IMR-90 (cell line): ENCODE measurements at regions not wholly inside any gene's neighbourhood (a gene's known extent, or its start where the extent isn't known, plus 50 kb on each side); places are given as distances from the start of the nearest gene placed in this dataset.

Experiments
- ATAC-seq: fragments of 200-7000 bp; cut with Tn5 transposase; 2 replicates; pipeline ENCODE4 v1.9.1; 2020; ENCODE audit warnings: low read depth, mild to moderate bottlenecking, moderate library complexity
- BruUV-seq: library from RNA; stranded (reverse); fragments of 400-500 nt; replicated peaks from 2 replicates; lab custom pipeline; 2021; lab: Mats Ljungman, UMichigan
- CTCF ChIA-PET: fragments of 300-600 bp; formaldehyde crosslinking; extraction: SDS; loops from one replicate; lab custom pipeline; 2021; ENCODE audit warnings: antibody characterized with exemption; lab: Yijun Ruan, JAX
- POLR2A ChIA-PET: fragments of 300-600 bp; sonication (Branson Sonifier 250); formaldehyde crosslinking; loops from one replicate; lab custom pipeline; 2022; ENCODE audit warnings: antibody characterized with exemption; ENCODE audit not compliant: unreplicated experiment; lab: Charles Lee
- DNase-seq: peaks from one replicate; pipeline ENCODE4 v3.0.0; 2013
- H2AFZ ChIP-seq: replicated peaks from 2 replicates; pipeline ENCODE3; 2013; ENCODE audit warnings: low read length, mild to moderate bottlenecking; ENCODE audit not compliant: poor library complexity
- H2AK5ac ChIP-seq: 2 replicates; pipeline ENCODE4 v1.6.1; 2013; ENCODE audit warnings: low read depth, low read length, inconsistent platforms
- H2AK9ac ChIP-seq: replicated peaks from 2 replicates; pipeline ENCODE3; 2013; ENCODE audit warnings: mild to moderate bottlenecking, low read depth, low read length, moderate library complexity; ENCODE audit not compliant: poor library complexity
- H2BK120ac ChIP-seq: 2 replicates; pipeline ENCODE4 v1.6.1; 2013; ENCODE audit warnings: low read depth, low read length, inconsistent platforms
- H2BK15ac ChIP-seq: 3 replicates; pipeline ENCODE4 v1.6.1; 2013; ENCODE audit warnings: low read depth, low read length, inconsistent platforms
- H2BK20ac ChIP-seq: 2 replicates; pipeline ENCODE4 v1.6.1; 2013; ENCODE audit warnings: low read depth, mild to moderate bottlenecking, inconsistent platforms, low read length, moderate library complexity
- H2BK5ac ChIP-seq: 2 replicates; pipeline ENCODE4 v1.6.1; 2013; ENCODE audit warnings: mild to moderate bottlenecking, low read depth, low read length, inconsistent platforms; ENCODE audit not compliant: poor library complexity, severe bottlenecking
- H3K14ac ChIP-seq: replicated peaks from 2 replicates; pipeline ENCODE4 v1.6.1; 2013; ENCODE audit warnings: low read depth, low read length, inconsistent platforms
- H3K18ac ChIP-seq: 2 replicates; pipeline ENCODE4 v1.6.1; 2013; ENCODE audit warnings: low read depth, low read length, control low read depth
- H3K23ac ChIP-seq: 2 replicates; pipeline ENCODE4 v1.6.1; 2013; ENCODE audit warnings: low read depth, low read length, inconsistent platforms
- H3K27ac ChIP-seq: 2 replicates; pipeline ENCODE4 v1.5.1; 2013; ENCODE audit warnings: mild to moderate bottlenecking, control low read depth, low read length; ENCODE audit not compliant: insufficient read depth
- H3K27me3 ChIP-seq: 2 replicates; pipeline ENCODE4 v1.6.1; 2013; ENCODE audit warnings: low read length; ENCODE audit not compliant: control insufficient read depth, insufficient read depth
- H3K36me3 ChIP-seq: 2 replicates; pipeline ENCODE4 v1.6.1; 2013; ENCODE audit warnings: low read length, mixed read lengths; ENCODE audit not compliant: control insufficient read depth, insufficient read depth
- H3K4ac ChIP-seq: 2 replicates; pipeline ENCODE4 v1.6.1; 2013; ENCODE audit warnings: low read depth, low read length, inconsistent platforms
- H3K4me1 ChIP-seq: 2 replicates; pipeline ENCODE4 v1.6.1; 2013; ENCODE audit warnings: low read length, mixed read lengths; ENCODE audit not compliant: control insufficient read depth, insufficient read depth
- H3K4me2 ChIP-seq: 2 replicates; pipeline ENCODE4 v1.6.1; 2013; ENCODE audit warnings: low read depth, mild to moderate bottlenecking, control low read depth, low read length, moderate library complexity
- H3K4me3 ChIP-seq: 2 replicates; pipeline ENCODE4 v1.5.1; 2013; ENCODE audit warnings: low read depth, mild to moderate bottlenecking, control low read depth, low read length, moderate library complexity; ENCODE audit not compliant: insufficient read depth
- H3K56ac ChIP-seq: 2 replicates; pipeline ENCODE4 v1.6.1; 2013; ENCODE audit warnings: low read length, inconsistent platforms; ENCODE audit not compliant: insufficient read depth; ENCODE audit errors: extremely low read depth
- H3K79me1 ChIP-seq, 2 experiments: 2 replicates each; pipeline ENCODE4 v1.6.1; 2013; ENCODE audit warnings: low read length in 2 of 2, inconsistent platforms in 1 of 2, low read depth in 1 of 2
- H3K9ac ChIP-seq: 2 replicates; pipeline ENCODE4 v1.6.1; 2013; ENCODE audit warnings: low read depth, low read length, control low read depth
- H3K9me1 ChIP-seq: 2 replicates; pipeline ENCODE4 v1.6.1; 2013; ENCODE audit warnings: low read length, inconsistent platforms; ENCODE audit not compliant: insufficient read depth
- H3K9me3 ChIP-seq: 2 replicates; pipeline ENCODE4 v1.6.1; 2013; ENCODE audit warnings: low read length; ENCODE audit not compliant: control insufficient read depth, insufficient read depth
- H4K20me1 ChIP-seq: 2 replicates; pipeline ENCODE4 v1.6.1; 2013; ENCODE audit warnings: low read length, inconsistent platforms; ENCODE audit not compliant: insufficient read depth
- H4K5ac ChIP-seq: 2 replicates; pipeline ENCODE4 v1.6.1; 2013; ENCODE audit warnings: mild to moderate bottlenecking, low read depth, low read length, control low read depth
- H4K8ac ChIP-seq, 2 experiments: 2 replicates each; pipeline ENCODE4 v1.6.1; 2013; ENCODE audit warnings: low read depth in 2 of 2, low read length in 2 of 2, control low read depth in 1 of 2, inconsistent platforms in 1 of 2
- H4K91ac ChIP-seq: 2 replicates; pipeline ENCODE4 v1.6.1; 2013; ENCODE audit warnings: low read depth, low read length, inconsistent platforms; ENCODE audit not compliant: insufficient read depth
- BHLHE40 ChIP-seq: fragments of 150-350 bp; IDR thresholded peaks from 2 replicates; pipeline ENCODE4 v1.6.1; 2016; ENCODE audit warnings: mild to moderate bottlenecking, low read depth, low read length
- CEBPB ChIP-seq: IDR thresholded peaks from 2 replicates; pipeline ENCODE4 v1.6.1; 2012; ENCODE audit warnings: low read depth, low read length, improper control_type of control experiment
- CHD1 ChIP-seq: IDR thresholded peaks from 2 replicates; pipeline ENCODE4 v1.6.1; 2012; ENCODE audit warnings: low read depth, low read length, improper control_type of control experiment
- CTCF ChIP-seq: conservative IDR thresholded peaks from 2 replicates; pipeline ENCODE4 v1.5.1; 2012; ENCODE audit warnings: mild to moderate bottlenecking, low read depth, low read length, improper control_type of control experiment
- ELK1 ChIP-seq: fragments of 150-350 bp; IDR thresholded peaks from 2 replicates; pipeline ENCODE4 v1.6.1; 2016; ENCODE audit warnings: low read depth, mild to moderate bottlenecking, low read length, moderate library complexity, borderline replicate concordance
- FOS ChIP-seq: fragments of 150-350 bp; IDR thresholded peaks from 2 replicates; pipeline ENCODE4 v1.6.1; 2016; ENCODE audit warnings: low read depth, low read length
- MAFK ChIP-seq: IDR thresholded peaks from 2 replicates; pipeline ENCODE4 v1.6.1; 2012; ENCODE audit warnings: low read depth, low read length, improper control_type of control experiment
- MAZ ChIP-seq: IDR thresholded peaks from 2 replicates; pipeline ENCODE4 v1.6.1; 2012; ENCODE audit warnings: low read depth, mild to moderate bottlenecking, low read length, improper control_type of control experiment, moderate library complexity, borderline replicate concordance
- MXI1 ChIP-seq: IDR thresholded peaks from 2 replicates; pipeline ENCODE4 v1.6.1; 2012; ENCODE audit warnings: low read depth, mild to moderate bottlenecking, low read length, moderate library complexity, borderline replicate concordance
- NFE2L2 ChIP-seq: fragments of 150-350 bp; IDR thresholded peaks from 2 replicates; pipeline ENCODE4 v1.6.1; 2016; ENCODE audit warnings: low read depth, mild to moderate bottlenecking, low read length
- POLR2A ChIP-seq: IDR thresholded peaks from 2 replicates; pipeline ENCODE4 v1.6.1; 2012; ENCODE audit warnings: mild to moderate bottlenecking, low read depth, low read length
- RAD21 ChIP-seq: IDR thresholded peaks from 2 replicates; pipeline ENCODE4 v1.6.1; 2012; ENCODE audit warnings: low read length, improper control_type of control experiment
- RCOR1 ChIP-seq: IDR thresholded peaks from 2 replicates; pipeline ENCODE4 v1.6.1; 2012; ENCODE audit warnings: mild to moderate bottlenecking, low read length, improper control_type of control experiment; ENCODE audit not compliant: insufficient replicate concordance
- RFX5 ChIP-seq: IDR thresholded peaks from 2 replicates; pipeline ENCODE4 v1.8.0; 2012; ENCODE audit warnings: low read depth, mild to moderate bottlenecking, low read length, moderate library complexity
- SMC3 ChIP-seq: fragments of 150-350 bp; IDR thresholded peaks from 2 replicates; pipeline ENCODE4 v1.6.1; 2016; ENCODE audit warnings: low read depth, mild to moderate bottlenecking, antibody characterized with exemption, low read length, moderate library complexity
- USF2 ChIP-seq: fragments of 150-350 bp; IDR thresholded peaks from 2 replicates; pipeline ENCODE4 v1.6.1; 2017; ENCODE audit warnings: mild to moderate bottlenecking, antibody characterized with exemption, low read length, low read depth
- WGBS, 2 experiments: methylation state at CpG; one replicate each; pipeline versions ENCODE4 v1.1.5 to v1.1.7; 2013; ENCODE audit warnings: missing lambda C conversion rate in 2 of 2; ENCODE audit not compliant: insufficient read length in 1 of 2; ENCODE audit errors: extremely low coverage in 2 of 2; 5-methylcytosine and 5-hydroxymethylcytosine counted together
- dilution Hi-C: fragments of 300-500 bp; cut with HindIII; formaldehyde crosslinking; loops from one replicate; pipeline ENCODE4 v1.14.3; 2018; ENCODE audit warnings: low sequenced_read_pairs; ENCODE audit not compliant: unreplicated experiment
- in situ Hi-C: fragments of 300-500 bp; cut with MboI; formaldehyde crosslinking; loops from 3 replicates; pipeline ENCODE4 v1.14.3; 2019; ENCODE audit warnings: low sequenced_read_pairs, inconsistent platforms, mixed read lengths
- intact Hi-C: fragments of 100-400 bp; cut with micrococcal nuclease; formaldehyde crosslinking; loops from 2 replicates; pipeline ENCODE4 v1.10.0; 2022

GRCh38 chr2:220476877-220477276, 849.4 kb downstream of the SLC4A3 start:
- no peak overlapping the region for H4K5ac ChIP-seq
- H3K18ac ChIP-seq = no peak overlapping the region
- H3K4me2 ChIP-seq = no peak overlapping the region
- ATAC-seq = no peak
- in situ Hi-C loops = no loop called here
- no peak overlapping the region for H4K91ac ChIP-seq
- dilution Hi-C loops = no loop called here
- H3K4me3 ChIP-seq = no peak overlapping the region
- H2BK120ac ChIP-seq = no peak overlapping the region
- CTCF ChIA-PET = no interaction called here
- H2BK15ac ChIP-seq = no peak overlapping the region
- no peak overlapping the region for H3K23ac ChIP-seq
- DNase-seq = no peak
- no peak overlapping the region for H4K8ac ChIP-seq
- H3K14ac ChIP-seq = no peak overlapping the region
- no peaks in the 10 kb centered on the region for H3K79me1 ChIP-seq
- H3K36me3 ChIP-seq = no peaks in the 10 kb centered on the region
- no TSS peak for BruUV-seq
- H3K27me3 ChIP-seq = no peaks in the 10 kb centered on the region
- intact Hi-C loops = no loop called here
- WGBS, 2 experiments = no CpG with 5 or more reads among the region's 4 CpGs
- no peak for TF ChIP-seq MAZ
- TF ChIP-seq RFX5 = no peak
- TF ChIP-seq MXI1 = no peak
- TF ChIP-seq USF2 = no peak
- TF ChIP-seq ELK1 = no peak
- no peak for TF ChIP-seq CHD1
- TF ChIP-seq POLR2A = no peak
- no peak for TF ChIP-seq CTCF
- TF ChIP-seq MAFK = no peak
- TF ChIP-seq CEBPB = no peak
- TF ChIP-seq NFE2L2 = no peak
- TF ChIP-seq BHLHE40 = no peak
- no peak for TF ChIP-seq SMC3
- no peak for TF ChIP-seq FOS
- TF ChIP-seq RAD21 = no peak
- TF ChIP-seq RCOR1 = no peak
- H2BK20ac ChIP-seq = no peak overlapping the region
- no peak overlapping the region for H3K9ac ChIP-seq
- H3K4me1 ChIP-seq = no peaks in the 10 kb centered on the region
- no peaks in the 10 kb centered on the region for H4K20me1 ChIP-seq
- POLR2A ChIA-PET = no interaction called here
- no peak overlapping the region for H3K56ac ChIP-seq
- no peak overlapping the region for H2AK9ac ChIP-seq
- no peak overlapping the region for H2BK5ac ChIP-seq
- no peak overlapping the region for H3K27ac ChIP-seq
- H3K9me1 ChIP-seq = no peaks in the 10 kb centered on the region
- H3K9me3 ChIP-seq = no peaks in the 10 kb centered on the region
- H2AK5ac ChIP-seq = no peak overlapping the region
- H3K4ac ChIP-seq = no peak overlapping the region
- no peak overlapping the region for H2AFZ ChIP-seq
